GM12873 (cell line): ENCODE measurements at regions not wholly inside any gene's neighbourhood (a gene's known extent, or its start where the extent isn't known, plus 50 kb on each side); places are given as distances from the start of the nearest gene placed in this dataset.

Experiments
- TF ChIP-seq, protein P1 (sequence below): IDR thresholded peaks from 2 replicates; pipeline ENCODE4 v1.5.1; 2012; ENCODE audit warnings: low read depth, mild to moderate bottlenecking, moderate library complexity, low read length, control low read depth; ENCODE audit not compliant: insufficient read depth; ENCODE audit errors: missing control alignments

DNA sequence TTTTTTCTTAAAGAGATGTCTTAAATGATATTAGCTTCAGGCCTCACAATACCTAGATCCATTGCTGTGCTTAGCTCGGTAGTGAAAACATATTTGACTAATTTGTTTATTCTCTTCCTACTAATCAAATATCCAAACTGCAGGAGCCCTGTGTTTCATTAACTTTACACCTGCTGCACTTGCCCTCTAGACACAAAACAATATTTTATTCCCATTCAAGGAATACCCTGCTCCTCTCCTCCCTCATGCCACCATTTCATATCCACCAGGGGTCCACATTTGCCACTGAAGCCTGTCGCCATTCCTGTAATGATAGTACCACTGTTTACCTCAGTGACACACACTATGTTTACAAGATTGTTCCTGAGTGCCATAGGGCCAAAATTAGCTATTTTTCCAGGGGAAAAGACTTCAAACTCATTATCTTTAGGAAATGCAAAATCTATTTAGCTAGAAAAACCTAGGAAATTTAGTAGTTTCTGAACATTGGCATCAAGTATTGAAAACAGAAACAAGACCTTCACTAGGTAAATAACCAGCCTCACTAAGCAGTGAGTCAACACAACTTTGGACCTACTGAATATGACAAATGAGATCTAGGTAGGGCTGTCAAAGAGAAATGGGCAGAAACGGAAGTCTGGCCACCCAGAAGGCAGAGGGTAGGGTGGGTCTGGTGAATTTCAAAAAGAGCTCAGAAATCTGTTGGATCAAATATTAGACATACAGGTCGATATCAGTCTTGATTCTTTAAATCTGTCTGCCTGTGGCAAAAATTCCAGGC is 134.6 kb upstream of the KCNK1 start:
- TF ChIP-seq, protein P1, sequence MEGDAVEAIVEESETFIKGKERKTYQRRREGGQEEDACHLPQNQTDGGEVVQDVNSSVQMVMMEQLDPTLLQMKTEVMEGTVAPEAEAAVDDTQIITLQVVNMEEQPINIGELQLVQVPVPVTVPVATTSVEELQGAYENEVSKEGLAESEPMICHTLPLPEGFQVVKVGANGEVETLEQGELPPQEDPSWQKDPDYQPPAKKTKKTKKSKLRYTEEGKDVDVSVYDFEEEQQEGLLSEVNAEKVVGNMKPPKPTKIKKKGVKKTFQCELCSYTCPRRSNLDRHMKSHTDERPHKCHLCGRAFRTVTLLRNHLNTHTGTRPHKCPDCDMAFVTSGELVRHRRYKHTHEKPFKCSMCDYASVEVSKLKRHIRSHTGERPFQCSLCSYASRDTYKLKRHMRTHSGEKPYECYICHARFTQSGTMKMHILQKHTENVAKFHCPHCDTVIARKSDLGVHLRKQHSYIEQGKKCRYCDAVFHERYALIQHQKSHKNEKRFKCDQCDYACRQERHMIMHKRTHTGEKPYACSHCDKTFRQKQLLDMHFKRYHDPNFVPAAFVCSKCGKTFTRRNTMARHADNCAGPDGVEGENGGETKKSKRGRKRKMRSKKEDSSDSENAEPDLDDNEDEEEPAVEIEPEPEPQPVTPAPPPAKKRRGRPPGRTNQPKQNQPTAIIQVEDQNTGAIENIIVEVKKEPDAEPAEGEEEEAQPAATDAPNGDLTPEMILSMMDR, result no peak

DNA sequence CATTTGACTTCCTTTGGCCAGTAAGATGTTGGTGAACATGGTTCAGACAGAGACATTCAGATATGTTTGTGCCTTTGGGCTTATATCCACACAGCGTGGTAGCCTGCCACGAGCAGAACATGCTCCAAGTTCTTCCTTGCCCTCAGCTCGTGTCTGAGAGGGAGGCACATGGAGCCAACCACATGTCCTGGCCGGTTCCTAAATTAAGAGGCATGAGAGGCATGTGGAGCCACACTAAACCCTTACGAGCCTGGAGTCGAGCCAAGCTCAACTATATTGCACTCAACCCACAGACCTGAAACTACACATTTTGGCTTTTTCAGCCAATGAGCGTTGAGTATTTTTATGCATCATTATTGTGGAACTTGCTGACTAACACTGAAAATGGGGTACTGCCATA is 133.7 kb upstream of the KCNK1 start:
- TF ChIP-seq, protein P1, result no peak

GRCh38 chr1:233482388-233482787 is 131.5 kb upstream of the KCNK1 start:
- TF ChIP-seq, protein P1, result no peak

GRCh38 chr1:233485385-233485784 is 128.5 kb upstream of the KCNK1 start:
- TF ChIP-seq, protein P1, result no peak

- TF ChIP-seq, protein P1, result no peak
Observed at GRCh38 chr1:233485809-233486398, 128.0 kb upstream of the KCNK1 start.

- TF ChIP-seq, protein P1, result no peak
Observed at GRCh38 chr1:233487408-233487807, 126.5 kb upstream of the KCNK1 start.

DNA sequence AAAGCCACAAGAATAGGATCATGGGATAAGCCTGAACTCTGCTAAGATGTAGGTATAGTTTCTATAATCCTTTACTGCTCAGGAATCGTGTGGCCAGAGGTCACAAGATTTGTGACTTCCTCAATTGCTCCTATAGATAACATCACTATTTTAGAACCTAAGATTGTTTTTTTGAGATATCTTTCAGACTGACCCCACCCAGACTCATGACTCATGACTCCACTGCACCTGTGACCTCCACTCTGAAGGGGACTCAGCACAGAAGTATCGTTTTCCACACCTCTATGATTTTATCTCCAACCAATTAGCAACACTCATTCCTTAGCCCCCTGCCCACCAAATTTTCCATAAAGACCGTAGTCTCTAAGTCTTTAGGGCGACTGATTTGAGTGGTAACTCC is 124.5 kb upstream of the KCNK1 start:
- TF ChIP-seq, protein P1, result no peak
